NCI-H2196 (cell line): ENCODE measurements at regions not wholly inside any gene's neighbourhood (a gene's known extent, or its start where the extent isn't known, plus 50 kb on each side); places are given as distances from the start of the nearest gene placed in this dataset.
A peak's percentile ranks its signal among the peaks of the same experiment; 100 is the strongest.
"Not testable (repeated sequence)": the region's sequence is repeated elsewhere in the genome, so short reads cannot be mapped to it uniquely, and the experiment has no call there.

ENCODE experiments used
- DNase-seq: peaks from one replicate; lab custom pipeline; 2025; ENCODE audit not compliant: unreplicated experiment; lab: John Stamatoyannopoulos, UW

DNA sequence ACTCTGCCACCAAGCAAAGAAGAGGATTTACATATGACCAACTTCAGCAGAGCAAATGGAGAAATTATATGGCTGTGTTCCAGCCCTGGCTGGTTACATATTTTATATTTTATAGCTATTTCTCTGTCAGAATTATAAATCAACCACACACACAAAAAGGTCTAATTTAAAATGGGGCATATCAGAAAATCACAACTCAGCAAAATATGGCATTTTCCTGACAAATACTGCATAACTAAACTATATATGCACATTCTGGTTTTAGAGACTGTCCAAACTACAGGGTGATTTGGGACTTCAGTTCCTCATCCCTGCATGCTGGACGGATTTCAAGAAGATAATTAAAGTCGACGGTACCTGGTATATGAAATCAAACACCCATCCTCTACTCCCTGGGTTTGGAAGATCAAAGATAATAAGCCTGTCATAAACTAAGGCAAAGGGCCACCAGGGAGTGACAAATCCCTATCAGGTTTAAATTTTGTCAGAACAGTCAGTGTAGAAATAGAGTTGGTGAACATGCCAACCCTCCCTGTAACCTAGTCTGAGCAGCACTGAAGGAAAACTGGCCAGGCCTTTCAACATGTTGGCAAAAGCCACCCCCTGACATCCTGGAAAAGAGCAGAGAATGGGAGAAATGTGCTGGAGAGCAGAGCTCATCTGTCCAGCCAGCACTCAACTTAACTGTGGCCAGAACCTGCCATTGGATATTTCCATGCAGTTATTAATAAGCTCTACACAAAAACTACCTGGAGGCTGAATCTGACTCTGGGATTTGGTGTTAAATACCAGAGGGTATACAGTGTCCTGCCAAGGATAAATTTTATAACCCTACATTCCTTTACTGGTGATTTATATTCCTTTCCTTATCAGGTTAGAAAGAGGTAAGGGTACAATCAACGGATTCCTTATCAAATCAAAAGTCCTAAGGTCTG lies 235.7 kb downstream of the ENC1 start:
- no peak for DNase-seq

DNA sequence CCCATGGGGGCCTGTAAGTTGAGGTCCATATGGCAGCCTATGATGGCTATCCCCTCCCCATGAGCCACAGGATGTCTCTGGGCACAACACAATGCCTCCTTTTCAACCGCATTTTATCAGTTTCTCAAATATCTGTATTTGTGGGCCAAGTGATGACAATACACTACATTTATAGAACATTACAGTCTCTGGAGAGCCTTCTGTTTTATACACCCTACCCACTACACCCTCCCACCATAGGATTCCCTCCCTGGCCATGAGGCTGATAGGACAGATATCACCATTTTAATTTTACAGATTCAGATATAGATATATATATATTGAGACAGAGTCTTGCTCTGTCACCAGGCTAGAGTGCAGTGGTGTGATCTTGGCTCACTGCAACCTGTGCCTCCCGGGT lies 236.8 kb downstream of the ENC1 start:
- no peak for DNase-seq

DNA sequence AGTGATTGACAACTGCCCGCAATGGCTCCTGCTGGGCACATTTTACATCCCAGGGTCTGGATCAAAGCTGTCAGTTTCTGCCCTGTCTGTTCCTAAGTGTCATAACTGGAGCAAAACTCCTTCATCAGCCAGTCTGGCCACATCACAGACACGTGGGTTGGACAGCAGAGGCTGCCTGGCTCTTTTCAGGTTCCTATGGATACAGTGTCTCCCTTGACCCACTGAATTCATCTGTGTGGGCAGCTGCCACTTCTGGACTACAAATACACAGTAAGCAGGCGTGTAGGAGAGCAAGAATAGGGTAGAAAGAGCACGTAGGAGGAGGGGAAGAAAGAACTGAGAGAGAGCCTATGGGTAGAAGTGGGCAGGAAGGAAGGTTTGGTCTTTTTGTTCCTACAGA lies 238.0 kb downstream of the ENC1 start:
- no peak for DNase-seq

DNA sequence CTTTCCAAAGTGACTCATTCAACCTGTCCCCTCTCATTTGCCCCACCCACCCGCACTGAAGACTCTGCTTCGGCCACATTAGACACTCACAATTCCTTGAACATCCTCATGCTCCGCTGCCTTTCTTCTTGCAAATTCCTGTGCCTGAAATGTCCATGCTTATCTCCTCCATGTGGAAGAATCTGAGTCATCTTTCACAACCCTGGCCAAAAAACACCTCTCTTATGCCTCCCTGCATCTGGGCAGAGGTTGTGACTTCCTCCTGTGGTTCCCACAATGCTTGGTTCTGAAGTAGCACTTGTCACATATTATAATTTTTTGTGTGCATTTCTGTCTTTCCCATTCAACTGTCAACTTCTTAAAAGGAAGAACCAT lies 238.6 kb downstream of the ENC1 start:
- no peak for DNase-seq

DNA sequence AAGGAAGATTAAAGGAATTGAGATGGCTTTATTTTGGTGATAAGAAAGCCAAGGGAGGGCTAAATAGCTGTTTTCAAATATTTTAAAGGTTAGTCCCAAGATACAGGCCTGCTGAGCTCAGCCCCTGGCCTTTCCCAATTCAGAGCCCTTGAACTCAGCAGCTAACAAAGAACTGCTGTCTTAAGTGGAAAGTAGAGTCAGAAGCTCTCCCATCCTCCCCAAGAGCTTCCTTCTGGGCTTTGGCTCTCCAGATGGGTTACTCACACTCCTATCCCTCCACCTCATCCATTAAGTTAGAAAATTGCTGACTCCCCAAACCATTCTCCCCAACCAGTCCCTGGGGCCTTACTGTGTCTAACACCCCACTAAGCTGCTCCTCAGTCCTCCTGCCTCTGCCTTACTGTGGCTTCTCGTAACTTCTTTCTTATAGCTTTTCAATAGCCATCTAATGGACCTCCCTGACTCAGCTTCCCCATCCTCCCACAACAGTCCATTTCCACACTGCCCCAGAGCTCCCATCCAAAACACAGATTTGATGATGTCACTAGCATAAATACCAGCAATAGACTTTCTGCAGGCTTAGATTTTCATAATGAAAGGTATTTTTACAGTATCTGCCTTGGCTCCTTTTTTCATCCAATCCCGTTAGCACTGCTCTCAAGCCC lies 239.1 kb downstream of the ENC1 start:
- DNase-seq = no peak

DNA sequence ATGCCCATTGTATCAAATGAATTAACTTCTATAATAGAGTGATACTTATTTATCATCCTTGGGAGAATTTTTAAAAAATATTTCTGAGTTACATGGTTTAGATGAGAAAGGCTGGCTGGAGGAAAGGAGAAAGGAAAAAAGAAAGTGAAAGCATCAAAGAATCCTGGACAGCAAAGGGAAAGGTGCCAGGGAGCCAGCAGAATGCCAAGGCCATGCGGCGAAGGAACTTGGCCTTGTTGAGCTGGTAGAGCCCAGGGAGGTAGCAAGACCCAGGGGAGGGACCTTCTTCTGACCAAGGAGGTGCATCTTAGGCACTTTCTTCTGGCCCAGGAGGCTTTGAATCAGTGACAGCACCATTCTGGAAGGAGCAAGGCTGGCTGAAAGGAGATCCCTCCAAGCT lies 240.5 kb downstream of the ENC1 start:
- DNase-seq = no peak

DNA sequence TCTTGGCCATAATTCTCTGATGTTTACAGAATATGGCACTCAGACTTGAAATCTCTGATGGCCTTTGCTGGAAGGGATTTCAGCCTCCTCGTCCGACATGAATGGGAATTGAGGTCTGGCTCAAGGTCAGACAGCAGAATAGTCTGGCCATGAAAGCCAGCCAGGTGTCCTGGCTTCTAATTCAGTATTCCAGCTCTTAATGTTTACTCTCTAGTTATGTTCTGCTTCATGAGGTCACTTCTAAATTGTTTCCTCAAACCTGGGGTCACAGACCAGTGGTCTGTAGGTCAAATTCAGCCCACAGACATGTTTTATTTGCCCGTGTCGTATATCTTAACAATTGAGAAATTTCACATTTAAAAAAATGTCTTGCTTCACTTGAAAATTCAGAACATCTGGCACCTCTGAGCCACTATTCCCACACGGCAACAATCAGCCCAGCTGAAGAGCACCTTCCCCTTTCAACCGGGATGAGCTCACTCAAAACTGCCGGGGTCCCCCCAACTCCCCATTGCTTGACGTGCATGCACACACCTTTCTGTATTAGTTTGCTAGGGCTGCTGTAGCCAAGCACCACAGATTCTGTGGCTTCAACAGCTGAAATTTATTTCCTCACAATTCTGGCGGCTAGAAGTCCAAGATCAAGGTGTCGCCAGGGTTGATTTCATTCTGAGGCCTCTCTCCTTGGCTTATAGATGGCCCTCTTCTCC lies 243.5 kb downstream of the ENC1 start:
- peak; percentile 5 for DNase-seq

DNA sequence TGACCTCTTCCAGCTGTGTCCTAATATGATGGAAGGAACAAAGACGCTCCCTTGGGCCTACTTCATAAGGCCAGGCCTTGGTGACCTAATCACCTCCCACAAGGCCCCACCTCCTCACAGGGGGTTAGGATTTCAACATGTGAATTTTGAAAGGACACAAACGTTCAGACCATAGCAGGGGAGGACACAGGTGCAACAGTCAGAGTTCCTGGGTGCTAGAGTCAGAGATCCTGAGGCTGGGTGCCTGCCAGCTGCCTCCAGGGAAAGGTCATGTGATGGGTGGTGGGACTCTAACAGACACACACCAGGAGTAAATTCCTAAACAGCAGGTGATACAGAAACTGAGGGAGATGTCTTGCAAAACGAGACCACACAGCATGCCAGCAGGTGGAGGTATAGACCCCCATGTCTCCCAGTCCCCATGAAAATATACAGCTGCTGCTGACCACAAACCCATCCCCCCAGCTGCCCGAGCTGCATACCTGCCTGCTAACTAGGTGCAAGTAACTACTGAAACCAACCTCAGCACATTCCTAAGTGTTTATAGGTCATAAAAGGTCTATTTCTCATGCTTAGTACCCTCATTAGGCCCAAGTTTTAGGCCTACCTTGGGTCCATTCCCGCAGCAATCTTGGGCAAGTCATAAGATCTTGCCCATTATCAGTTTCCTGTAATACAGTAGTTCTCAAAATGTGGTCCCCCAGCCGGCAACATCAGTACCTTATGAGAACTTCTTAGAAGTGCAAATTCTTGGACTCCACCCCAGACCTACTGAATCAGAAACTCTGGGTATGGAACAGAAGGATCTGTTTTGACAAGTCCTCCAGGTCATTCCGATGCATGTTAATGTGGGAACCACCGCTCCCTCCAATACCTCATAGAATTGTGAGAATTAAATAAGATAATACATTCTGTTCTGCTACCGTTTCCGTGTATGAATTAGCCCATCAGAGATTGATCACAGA lies 245.3 kb downstream of the ENC1 start:
- DNase-seq = peak; percentile 38

DNA sequence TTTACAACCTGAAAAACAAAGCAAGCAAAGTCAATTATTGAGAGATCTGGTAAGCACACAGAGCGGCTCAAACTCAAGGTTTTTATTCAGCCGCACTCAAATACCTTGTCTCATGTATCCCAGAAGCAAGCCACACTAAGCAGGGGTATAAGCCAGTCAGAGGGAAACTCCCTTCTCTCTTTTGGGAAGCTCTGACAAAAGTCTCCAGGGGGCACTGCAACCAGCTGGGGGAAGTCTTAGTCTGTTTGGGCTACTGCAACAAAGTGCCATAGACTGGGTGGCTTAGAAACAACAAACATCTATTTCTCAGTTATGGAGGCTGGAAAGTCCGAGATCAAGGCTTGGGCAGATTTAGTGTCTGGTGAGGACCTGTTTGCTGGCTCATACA lies 246.0 kb downstream of the ENC1 start:
- no peak for DNase-seq

DNA sequence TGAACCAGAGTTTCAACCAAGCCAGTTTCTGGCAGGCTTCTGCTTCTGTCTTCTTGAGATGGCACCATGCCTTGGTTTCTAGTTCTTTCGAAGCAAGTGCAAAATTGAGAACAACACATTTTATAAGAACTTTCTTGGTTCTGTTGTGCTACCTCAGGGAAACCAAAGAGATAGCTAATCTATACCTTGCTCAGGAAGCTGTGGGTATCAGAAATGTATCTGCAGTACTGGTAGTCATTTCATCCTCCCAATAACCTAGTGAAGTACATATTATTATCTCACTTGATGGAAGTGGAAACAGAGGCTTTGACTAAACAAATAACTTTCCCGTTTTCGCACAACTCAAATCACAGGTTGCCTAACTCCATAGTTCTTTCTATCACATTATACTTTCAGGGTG lies 246.6 kb downstream of the ENC1 start:
- DNase-seq = no peak

DNA sequence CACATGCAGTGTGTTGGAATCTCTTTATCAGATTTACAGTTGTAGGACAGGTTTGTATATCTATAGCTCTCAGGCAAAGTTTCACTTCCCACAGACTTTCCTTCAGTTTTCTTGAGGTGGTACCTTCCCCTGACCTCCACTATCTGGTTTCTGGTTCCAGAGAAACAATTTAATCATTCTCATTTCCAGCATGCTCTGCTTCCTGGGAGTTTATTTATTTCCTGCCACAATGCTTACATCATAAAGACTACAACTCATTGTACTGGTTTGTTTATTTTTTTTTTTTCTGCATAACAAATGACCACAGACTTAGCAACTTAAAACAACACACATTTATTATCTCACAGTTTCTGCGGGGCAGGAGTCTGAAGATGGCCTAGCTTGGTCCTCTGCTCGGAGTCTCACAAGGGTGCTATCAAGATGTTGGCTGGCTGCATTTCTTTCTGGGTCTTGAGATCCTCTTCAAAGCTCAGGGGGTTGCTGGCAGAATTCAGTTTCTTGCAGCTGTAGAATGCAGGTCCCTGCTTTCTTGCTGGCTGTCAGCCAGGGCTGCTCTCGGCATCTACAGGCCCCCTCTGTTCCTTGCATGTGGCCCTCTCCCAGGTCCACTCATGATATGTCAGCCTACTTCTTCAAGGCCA lies 247.7 kb downstream of the ENC1 start:
- no peak for DNase-seq

DNA sequence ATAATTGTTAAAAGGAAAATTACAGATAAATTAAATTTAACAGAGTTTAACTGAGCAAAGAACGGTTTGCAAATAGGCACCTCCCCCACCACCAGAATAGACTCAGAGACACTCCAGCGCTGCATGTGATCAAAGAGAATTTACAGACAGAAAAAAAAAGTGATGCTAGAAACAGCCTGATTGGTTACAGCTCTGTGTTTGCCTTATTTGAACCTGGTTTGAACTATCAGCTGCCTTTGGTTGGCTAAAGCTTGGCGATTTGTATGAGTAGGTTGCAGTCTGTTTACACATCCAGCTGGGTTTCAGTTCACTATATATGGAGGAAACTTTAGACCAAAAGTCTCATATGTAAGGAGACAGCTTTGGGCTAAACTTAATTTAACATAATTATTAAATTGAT lies 249.1 kb downstream of the ENC1 start:
- no peak for DNase-seq

DNA sequence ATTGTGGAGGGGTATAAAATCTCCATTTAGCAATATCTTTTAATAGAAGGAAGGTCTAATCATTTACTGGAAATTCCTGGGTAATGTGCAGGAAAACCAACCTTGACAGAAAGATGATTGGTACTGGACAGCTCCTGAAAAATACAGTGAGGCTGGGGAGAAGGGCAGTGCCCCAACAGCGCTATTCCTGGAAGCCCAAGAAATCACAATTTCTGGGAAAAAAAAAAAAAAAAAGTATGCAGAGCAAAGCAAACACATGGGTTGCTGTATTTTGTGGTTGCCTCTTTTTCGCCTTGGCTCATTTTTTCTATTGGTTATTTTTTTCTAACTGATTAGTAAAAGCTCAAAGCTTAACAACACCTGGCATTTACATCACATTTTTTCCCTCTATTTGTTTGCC lies 249.7 kb downstream of the ENC1 start:
- no peak for DNase-seq

DNA sequence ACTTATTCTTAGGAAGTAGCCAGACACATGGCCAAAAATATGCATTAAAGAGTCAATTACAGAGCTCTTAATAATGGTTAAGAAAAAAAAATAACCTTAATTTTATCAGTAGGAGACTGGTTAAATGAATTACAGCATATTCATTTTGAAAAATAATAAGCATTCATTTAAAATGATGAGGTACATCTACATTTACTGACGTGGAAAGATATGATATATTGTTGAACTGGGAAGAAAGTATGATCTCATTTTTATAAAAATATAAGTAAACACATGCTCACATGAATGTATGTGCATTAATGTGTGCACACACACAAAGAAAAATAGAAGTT lies 250.3 kb downstream of the ENC1 start:
- DNase-seq = no peak

DNA sequence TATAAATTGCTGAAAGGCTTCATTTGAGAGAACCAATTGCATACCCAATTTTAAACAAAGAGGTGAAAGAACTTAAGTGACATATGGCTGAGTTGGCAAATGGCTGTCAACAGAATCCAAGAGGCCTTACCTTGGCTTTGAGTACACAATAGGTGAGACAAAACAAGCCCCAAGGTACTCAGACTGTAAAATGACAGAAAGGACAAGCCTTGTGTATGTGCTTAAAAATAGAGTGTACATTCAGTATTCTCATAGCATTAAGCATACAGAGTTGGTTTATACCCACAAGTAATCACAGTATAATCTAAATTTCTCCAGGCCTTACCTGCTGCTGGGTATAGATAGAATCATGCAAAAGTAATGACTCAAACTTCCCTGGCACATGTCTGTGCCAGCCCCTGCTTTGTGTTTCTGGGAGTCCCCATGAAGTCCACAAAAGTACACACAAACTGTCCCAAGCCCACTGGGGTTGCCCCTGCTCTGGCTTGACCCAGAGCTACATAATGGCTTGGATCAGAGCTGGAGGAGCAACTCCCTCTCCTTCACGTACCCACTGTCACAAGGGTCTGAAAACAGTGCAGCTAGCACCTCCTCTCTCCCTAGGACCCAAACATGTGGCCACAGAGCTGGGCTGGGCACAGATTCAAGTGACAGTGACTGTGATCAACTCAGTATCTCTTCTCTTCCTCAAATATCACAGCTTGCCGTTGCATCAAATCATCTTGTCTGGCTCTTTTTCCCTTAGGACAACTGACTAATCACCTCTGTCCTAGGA lies 250.8 kb downstream of the ENC1 start:
- no peak for DNase-seq

DNA sequence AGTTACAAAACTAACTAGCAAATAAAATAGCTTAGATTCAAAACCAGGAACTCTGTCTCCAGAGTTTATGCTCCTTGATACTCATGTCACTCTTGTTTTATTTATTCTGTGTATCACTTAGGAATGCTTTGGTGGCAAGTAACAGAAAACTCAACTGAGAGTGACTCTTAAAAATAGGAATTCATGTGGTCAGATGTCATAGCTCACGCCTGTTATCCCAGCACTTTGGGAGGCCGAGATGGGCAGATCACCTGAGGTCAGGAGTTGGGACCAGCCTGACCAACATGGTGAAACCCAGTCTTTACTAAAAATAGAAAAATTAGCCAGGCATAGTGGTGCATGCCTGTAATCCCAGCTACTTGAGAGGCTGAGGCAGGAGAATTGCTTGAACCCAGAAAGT lies 252.1 kb downstream of the ENC1 start:
- DNase-seq = not testable (repeated sequence)

DNA sequence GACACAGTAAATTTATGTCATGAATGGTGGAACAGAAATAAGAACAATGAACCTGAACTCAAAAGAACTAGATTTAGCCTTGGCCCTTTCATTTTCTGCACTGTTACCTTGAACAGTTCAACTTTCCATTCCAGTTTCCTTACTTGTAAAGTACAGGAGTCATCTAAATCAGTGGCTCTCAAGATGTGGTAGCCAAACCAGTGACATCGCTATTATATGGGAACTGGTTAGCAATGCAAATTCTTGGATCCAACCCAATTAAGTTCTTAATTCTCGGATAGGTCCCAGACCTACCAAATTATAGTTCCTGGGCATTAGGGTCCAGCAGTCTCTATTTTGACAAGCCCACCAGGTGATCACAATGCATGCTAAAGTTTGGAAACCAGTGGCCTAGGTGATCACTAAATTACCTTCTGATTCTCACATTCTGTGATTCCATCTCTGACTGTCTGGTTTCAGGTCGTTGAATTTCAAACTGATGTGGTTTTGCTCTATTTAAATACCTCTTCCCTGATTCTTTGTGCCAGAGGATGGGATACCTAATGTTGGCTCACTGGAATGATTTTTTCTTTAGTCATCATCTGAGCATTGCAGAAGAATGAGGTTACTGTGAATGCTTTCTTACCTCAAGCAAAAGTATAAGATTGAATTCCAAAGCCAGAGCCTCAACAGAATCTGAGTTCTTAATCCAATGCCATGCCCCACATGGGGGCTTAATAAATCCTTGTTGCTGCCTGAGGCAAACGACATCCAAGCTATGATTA lies 253.8 kb downstream of the ENC1 start:
- DNase-seq = no peak

DNA sequence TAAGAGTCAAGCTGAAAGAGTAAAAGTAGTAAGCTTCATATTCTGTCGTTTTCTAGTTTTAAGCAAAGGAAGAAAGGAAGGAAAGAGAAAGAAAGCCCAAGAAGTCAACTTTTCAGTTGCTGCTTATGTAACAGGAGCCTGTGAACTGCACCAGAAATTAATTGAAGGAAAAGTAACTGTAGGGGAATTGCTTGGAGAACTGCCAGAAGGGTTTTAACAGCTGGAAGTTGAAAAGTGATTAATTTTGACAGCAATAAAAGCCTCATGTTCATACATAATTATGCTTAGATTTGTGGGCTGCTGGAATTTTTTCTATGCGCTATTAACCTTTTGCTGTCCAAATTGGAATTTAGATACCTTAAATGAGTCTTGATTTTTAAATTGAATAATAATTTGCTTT lies 255.7 kb downstream of the ENC1 start:
- DNase-seq = no peak

DNA sequence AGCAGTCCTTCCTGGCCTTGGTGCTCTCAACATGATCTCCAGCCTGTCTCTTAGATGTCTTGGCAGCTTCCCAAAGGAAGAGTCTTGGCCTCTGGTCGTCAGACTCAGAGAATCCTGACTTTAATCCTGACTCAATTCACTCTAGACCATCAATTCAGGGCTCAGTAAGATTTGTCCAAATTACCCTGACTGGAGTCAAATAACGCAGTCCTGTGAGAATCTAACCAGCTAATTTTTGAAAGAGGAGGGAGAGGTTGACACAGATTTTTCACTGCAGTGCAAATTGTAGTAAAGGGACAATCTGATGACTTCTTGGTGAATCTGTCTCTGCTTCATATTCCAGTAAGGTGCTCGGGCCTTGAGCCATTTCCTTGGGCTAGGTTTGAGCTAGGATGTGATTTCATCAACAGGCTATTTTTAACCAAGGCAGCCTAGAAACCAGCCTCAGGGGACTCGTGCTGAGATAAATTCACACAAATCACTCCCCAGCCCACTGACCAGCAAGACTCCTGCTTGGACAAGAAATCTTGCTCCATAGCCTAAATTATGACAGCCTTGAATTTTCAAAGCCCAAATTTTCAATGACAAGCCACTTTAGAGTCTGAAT lies 257.4 kb downstream of the ENC1 start:
- DNase-seq = no peak
